ENCODE measurements at regions not wholly inside any gene's neighbourhood (a gene's known extent, or its start where the extent isn't known, plus 50 kb on each side); places are given as distances from the start of the nearest gene placed in this dataset.

- Histone ChIP-seq H3K27ac (no peak overlapping the region), H3K4me1 (replicated peaks in 1 of 2) (no peaks in the 10 kb centered on the region), H3K4me3 (no peak overlapping the region)
- ATAC-seq (replicated peaks in 6 of 8) = no peak
- WGBS, 10 experiments = 0 to 29% (median 0%) methylated on average over 2 of the region's 2 CpGs; no CpG with 5 or more reads in 6 of the 10 experiments
- in situ Hi-C loops (cut with MboI; ENCODE audit: low pct_unique_long_range_greater_than_20kb in 2 of 9, low sequenced_read_pairs in 9 of 9, unreplicated experiment in 9 of 9) = no loop called here
Measured at GRCh38 chrX:127276326-127276725, 456.8 kb downstream of the PRR32 start.

GRCh38 chrX:127300511-127300910 lies 481.0 kb downstream of the PRR32 start:
- H3K4me3 ChIP-seq = no peak overlapping the region
- H3K27ac ChIP-seq = no peak overlapping the region
- in situ Hi-C loops (cut with MboI; ENCODE audit: low pct_unique_long_range_greater_than_20kb in 2 of 9, low sequenced_read_pairs in 9 of 9, unreplicated experiment in 9 of 9) = no loop called here
- ATAC-seq (replicated peaks in 6 of 8) = no peak
- H3K4me1 ChIP-seq (replicated peaks in 1 of 2) = no peaks in the 10 kb centered on the region

GRCh38 chrX:127302841-127303240 lies 483.3 kb downstream of the PRR32 start:
- in situ Hi-C loops (cut with MboI; ENCODE audit: low pct_unique_long_range_greater_than_20kb in 2 of 9, low sequenced_read_pairs in 9 of 9, unreplicated experiment in 9 of 9) = no loop called here
- no peak for ATAC-seq (replicated peaks in 6 of 8)
- no peak overlapping the region for H3K4me3 ChIP-seq
- WGBS, 10 experiments = 21 to 93% (median 54%) methylated on average over 1 to 2 of the region's 2 CpGs; no CpG with 5 or more reads in 5 of the 10 experiments
- H3K4me1 ChIP-seq (replicated peaks in 1 of 2) = no peaks in the 10 kb centered on the region
- no peak overlapping the region for H3K27ac ChIP-seq

GRCh38 chrX:127305013-127305412 lies 485.5 kb downstream of the PRR32 start:
- 0 to 80% (median 13%) methylated on average over 1 of the region's 1 CpG; no CpG with 5 or more reads in 5 of the 10 experiments for WGBS, 10 experiments
- in situ Hi-C loops (cut with MboI; ENCODE audit: low pct_unique_long_range_greater_than_20kb in 2 of 9, low sequenced_read_pairs in 9 of 9, unreplicated experiment in 9 of 9) = no loop called here

GRCh38 chrX:127306262-127306661 lies 486.7 kb downstream of the PRR32 start:
- no peaks in the 10 kb centered on the region for H3K4me1 ChIP-seq (replicated peaks in 1 of 2)
- no peak for ATAC-seq (replicated peaks in 6 of 8)
- H3K27ac ChIP-seq = no peak overlapping the region
- WGBS, 10 experiments = 0% methylated on average over 1 of the region's 7 CpGs; no CpG with 5 or more reads in 9 of the 10 experiments
- in situ Hi-C loops (cut with MboI; ENCODE audit: low pct_unique_long_range_greater_than_20kb in 2 of 9, low sequenced_read_pairs in 9 of 9, unreplicated experiment in 9 of 9) = no loop called here
- H3K4me3 ChIP-seq = no peak overlapping the region

More at GRCh38 chrX:127305013-127305412, 485.5 kb downstream of the PRR32 start:
- H3K4me1 ChIP-seq (replicated peaks in 1 of 2) = no peaks in the 10 kb centered on the region
- no peak for ATAC-seq (replicated peaks in 6 of 8)
- no peak overlapping the region for H3K4me3 ChIP-seq
- H3K27ac ChIP-seq = no peak overlapping the region

GRCh38 chrX:127313635-127314034 lies 494.1 kb downstream of the PRR32 start:
- Histone ChIP-seq H3K4me3 (no peak overlapping the region), H3K4me1 (replicated peaks in 1 of 2) (no peaks in the 10 kb centered on the region), H3K27ac (no peak overlapping the region)
- in situ Hi-C loops (cut with MboI; ENCODE audit: low pct_unique_long_range_greater_than_20kb in 2 of 9, low sequenced_read_pairs in 9 of 9, unreplicated experiment in 9 of 9) = no loop called here
- WGBS, 10 experiments = 0 to 100% (median 22%) methylated on average over 1 of the region's 1 CpG; no CpG with 5 or more reads in 4 of the 10 experiments
- ATAC-seq (replicated peaks in 6 of 8) = no peak

- ATAC-seq (replicated peaks in 6 of 8) = no peak
- no peak overlapping the region for H3K4me3 ChIP-seq
- H3K27ac ChIP-seq = no peak overlapping the region
- in situ Hi-C loops (cut with MboI; ENCODE audit: low pct_unique_long_range_greater_than_20kb in 2 of 9, low sequenced_read_pairs in 9 of 9, unreplicated experiment in 9 of 9) = no loop called here
- H3K4me1 ChIP-seq (replicated peaks in 1 of 2) = no peaks in the 10 kb centered on the region
- 0 to 80% (median 0%) methylated on average over 1 to 2 of the region's 2 CpGs; no CpG with 5 or more reads in 3 of the 10 experiments for WGBS, 10 experiments
Measured at GRCh38 chrX:127317159-127317558, 497.6 kb downstream of the PRR32 start.

GRCh38 chrX:127324128-127324527 lies 504.6 kb downstream of the PRR32 start:
- ATAC-seq (replicated peaks in 6 of 8) = no peak
- no peaks in the 10 kb centered on the region for H3K4me1 ChIP-seq (replicated peaks in 1 of 2)
- in situ Hi-C loops (cut with MboI; ENCODE audit: low pct_unique_long_range_greater_than_20kb in 2 of 9, low sequenced_read_pairs in 9 of 9, unreplicated experiment in 9 of 9) = no loop called here
- WGBS, 10 experiments = 20 to 96% (median 68%) methylated on average over 1 to 4 of the region's 4 CpGs; no CpG with 5 or more reads in 4 of the 10 experiments
- H3K4me3 ChIP-seq = no peak overlapping the region
- no peak overlapping the region for H3K27ac ChIP-seq
